ENCODE measurements at regions not wholly inside any gene's neighbourhood (a gene's known extent, or its start where the extent isn't known, plus 50 kb on each side); places are given as distances from the start of the nearest gene placed in this dataset.

DNA sequence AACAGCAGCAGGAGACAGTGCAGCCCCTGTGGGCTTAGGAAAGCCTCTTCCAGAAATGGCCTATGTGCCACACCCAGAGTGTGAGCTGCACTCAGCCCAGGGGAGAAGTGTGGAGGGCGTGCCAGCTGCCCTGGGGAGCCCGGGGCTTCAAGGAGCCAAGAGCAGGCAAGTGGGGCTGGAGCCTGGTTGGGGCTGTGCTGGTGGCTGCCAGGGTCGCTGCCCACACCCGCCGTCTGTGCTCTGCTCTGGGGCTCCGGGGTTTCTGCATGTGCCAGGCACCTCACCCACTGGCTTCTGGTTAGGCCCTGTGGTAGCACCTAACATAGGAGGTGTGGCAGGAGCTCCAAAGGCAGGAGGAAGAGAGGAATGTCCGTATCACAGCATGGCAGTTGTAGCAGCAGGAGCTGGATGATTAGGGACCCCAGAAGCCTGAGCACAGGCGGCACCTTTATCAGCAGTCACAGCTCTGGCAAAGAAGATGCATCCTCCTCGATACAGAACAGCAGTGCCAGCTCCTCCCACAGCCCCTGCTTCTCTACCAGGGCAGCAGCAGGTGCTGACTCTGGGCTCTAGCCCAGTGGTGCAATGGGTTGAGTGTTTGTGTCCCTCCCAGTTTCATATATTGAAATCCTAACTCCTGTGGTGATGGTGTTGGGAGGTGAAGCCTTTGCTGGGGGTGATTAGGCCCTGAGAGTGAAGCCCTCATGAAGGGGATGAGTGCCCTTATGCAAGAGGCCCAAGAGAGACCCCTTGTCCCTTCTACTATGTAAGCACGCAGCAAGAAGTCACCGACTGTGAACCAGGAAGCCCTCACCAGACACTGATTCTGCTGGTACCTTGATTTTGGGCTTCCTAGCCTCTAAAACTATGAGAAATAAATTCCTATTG lies 70.0 kb upstream of the KLF13 start:
- Histone ChIP-seq H3K9me3 (no peaks in the 10 kb centered on the region), H3K4me1 (peaks cover 0 to 12% (median 11%) of the 10 kb centered on the region in 4 donors), H3K27me3 (no peaks in the 10 kb centered on the region), H3K36me3 (no peaks in the 10 kb centered on the region), H3K4me3 (no peak overlapping the region), H3K27ac (no peak overlapping the region)
- no peak for TF ChIP-seq EP300 (IDR thresholded peaks at IDR 0.05)
- TF ChIP-seq POLR2AphosphoS5 (IDR thresholded peaks at IDR 0.05): no peak
- no peak for TF ChIP-seq CTCF (IDR thresholded peaks at IDR 0.05)
- no peak for TF ChIP-seq POLR2A (IDR thresholded peaks at IDR 0.05)
- 56 to 70% methylated on average over 11 of the region's 11 CpGs for WGBS, 2 donors
- peak; percentile 34 for DNase-seq
- intact Hi-C loops (cut with DNase I): no loop called here

DNA sequence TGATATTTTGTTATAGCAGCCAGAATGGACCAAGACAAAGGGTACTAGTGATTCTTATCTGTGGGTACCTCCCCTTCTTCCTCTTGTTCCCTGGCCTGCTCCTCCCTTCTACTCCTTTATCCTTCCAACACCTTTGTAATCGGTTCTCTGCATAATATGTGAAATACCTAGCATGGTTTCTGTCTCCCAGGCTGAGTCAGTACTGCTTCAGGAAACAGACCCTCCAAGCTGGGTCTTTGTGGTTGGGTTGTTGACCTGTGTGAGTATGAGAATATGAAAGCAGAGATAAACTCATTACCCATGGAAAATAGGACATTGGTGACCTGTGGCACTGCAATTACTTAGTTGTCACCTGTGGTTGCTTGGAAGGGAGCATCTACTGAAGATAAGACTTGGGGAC lies 69.3 kb upstream of the KLF13 start:
- intact Hi-C loops (cut with DNase I): no loop called here
- H3K4me1 ChIP-seq: peaks cover 0 to 12% (median 11%) of the 10 kb centered on the region in 4 donors
- no peak for DNase-seq
- no peak for TF ChIP-seq CTCF (IDR thresholded peaks at IDR 0.05)
- no peak for TF ChIP-seq POLR2AphosphoS5 (IDR thresholded peaks at IDR 0.05)
- TF ChIP-seq EP300 (IDR thresholded peaks at IDR 0.05): no peak
- no peak for TF ChIP-seq POLR2A (IDR thresholded peaks at IDR 0.05)
- no peaks in the 10 kb centered on the region for H3K36me3 ChIP-seq
- H3K27me3 ChIP-seq: no peaks in the 10 kb centered on the region
- H3K27ac ChIP-seq: no peak overlapping the region
- WGBS, 2 donors: 64 to 69% methylated on average over 1 of the region's 1 CpG
- no peaks in the 10 kb centered on the region for H3K9me3 ChIP-seq
- no peak overlapping the region for H3K4me3 ChIP-seq

GRCh38 chr15:31258260-31258659 lies 68.4 kb upstream of the KLF13 start:
- 97% methylated on average over 2 of the region's 2 CpGs for WGBS, 2 donors
- H3K4me1 ChIP-seq: peaks cover 0 to 12% (median 11%) of the 10 kb centered on the region in 4 donors
- no peak for TF ChIP-seq POLR2A (IDR thresholded peaks at IDR 0.05)
- TF ChIP-seq POLR2AphosphoS5 (IDR thresholded peaks at IDR 0.05): no peak
- no peak for TF ChIP-seq EP300 (IDR thresholded peaks at IDR 0.05)
- no peak for TF ChIP-seq CTCF (IDR thresholded peaks at IDR 0.05)
- no peaks in the 10 kb centered on the region for H3K36me3 ChIP-seq
- no peak overlapping the region for H3K27ac ChIP-seq
- no peaks in the 10 kb centered on the region for H3K9me3 ChIP-seq
- no peaks in the 10 kb centered on the region for H3K27me3 ChIP-seq
- intact Hi-C loops (cut with DNase I): no loop called here
- DNase-seq: no peak
- H3K4me3 ChIP-seq: no peak overlapping the region

GRCh38 chr15:31259562-31260252 lies 66.9 kb upstream of the KLF13 start:
- Histone ChIP-seq H3K27ac (no peak overlapping the region), H3K4me1 (peaks cover 0 to 18% (median 14%) of the 10 kb centered on the region in 4 donors), H3K4me3 (no peak overlapping the region), H3K9me3 (no peaks in the 10 kb centered on the region), H3K27me3 (no peaks in the 10 kb centered on the region), H3K36me3 (no peaks in the 10 kb centered on the region)
- no peak for DNase-seq
- no peak for TF ChIP-seq CTCF (IDR thresholded peaks at IDR 0.05)
- no peak for TF ChIP-seq POLR2AphosphoS5 (IDR thresholded peaks at IDR 0.05)
- no peak for TF ChIP-seq POLR2A (IDR thresholded peaks at IDR 0.05)
- TF ChIP-seq EP300 (IDR thresholded peaks at IDR 0.05): no peak
- 86 to 94% methylated on average over 1 of the region's 1 CpG for WGBS, 2 donors
- intact Hi-C loops (cut with DNase I): no loop called here

Data from sigmoid colon (tissue), 6 donors.